ENCODE measurements at regions not wholly inside any gene's neighbourhood (a gene's known extent, or its start where the extent isn't known, plus 50 kb on each side); places are given as distances from the start of the nearest gene placed in this dataset.

DNA sequence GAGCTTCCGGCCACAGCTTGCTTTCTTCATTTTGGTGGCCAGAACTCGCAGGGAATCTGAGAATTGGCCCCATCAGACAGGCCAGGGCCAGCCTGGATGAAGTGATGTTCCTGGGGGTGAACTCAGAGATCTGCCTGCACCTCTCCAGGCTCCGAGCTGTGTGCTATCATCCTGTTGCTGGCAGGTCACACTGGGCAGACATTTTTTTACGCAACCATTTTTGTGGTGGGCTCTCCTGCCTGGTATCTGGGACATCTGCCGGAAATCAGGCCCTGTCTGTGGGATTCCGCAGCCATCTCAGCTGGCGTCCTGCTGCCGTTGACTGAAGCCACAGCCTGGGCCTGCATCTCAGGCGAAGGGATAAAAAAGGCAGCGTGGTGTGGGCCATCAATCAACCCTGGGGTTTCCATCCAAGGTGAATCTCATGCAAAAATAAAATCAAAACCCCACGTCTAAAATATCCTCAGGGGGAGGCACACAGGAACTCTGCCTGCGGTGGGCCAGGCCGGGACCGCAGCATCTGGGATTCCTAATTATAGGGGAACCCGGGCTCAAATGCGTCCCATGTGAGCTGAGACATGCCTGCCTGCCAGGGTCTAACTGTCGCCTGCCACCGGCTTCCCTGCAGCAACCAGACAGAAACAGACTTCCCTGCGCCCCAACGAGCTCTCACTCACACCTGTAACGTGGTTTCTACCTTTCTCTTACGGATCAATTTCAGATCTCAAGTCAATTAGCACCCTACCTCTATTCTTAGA, 174.3 kb downstream of the SYK start:
- intact Hi-C loops (cut with DNase I), result no loop called here
- ATAC-seq (no peak), DNase-seq (no peak)

DNA sequence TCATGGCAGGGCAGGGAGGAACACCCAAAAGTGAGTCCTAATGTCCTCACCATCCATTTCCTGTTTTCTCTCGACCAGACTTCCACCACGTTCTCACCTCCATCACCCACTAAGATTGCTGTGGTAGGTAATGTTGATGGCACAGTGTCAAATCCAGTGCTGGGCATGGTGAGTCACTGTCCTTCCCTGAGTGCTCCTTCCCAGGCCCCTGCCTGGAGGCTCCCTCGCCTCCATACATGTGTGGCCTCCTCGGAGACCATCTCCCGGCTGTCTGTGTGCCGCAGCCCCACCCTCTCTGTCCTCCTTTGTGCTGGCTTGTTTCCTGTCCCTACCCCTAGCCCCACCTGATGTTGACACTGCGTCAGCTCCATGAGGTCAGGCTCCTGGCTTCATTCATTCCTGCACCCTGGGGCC, 177.5 kb downstream of the SYK start:
- DNase-seq (no peak), ATAC-seq (no peak)
- intact Hi-C loops (cut with DNase I), result no loop called here

DNA sequence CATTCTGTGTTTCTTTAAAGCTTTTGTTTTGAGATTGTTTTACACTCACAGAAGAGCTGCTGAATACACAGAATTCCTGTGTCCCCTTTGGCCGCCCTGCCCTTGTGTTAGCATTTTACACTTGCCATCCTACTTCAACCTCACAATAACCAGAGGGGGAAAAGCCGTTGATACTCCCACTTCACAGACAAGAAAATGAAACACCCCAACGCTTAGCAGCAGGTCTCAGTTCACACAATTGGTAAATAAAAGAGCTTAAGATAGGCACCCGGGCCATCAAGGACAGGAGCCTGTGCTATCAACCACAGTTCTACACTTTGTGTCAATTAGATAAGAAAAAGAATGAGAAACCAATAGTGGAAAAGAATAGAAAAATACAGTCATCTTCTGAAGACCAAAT, 178.0 kb downstream of the SYK start:
- intact Hi-C loops (cut with DNase I), result no loop called here
- no peak for ATAC-seq
- no peak for DNase-seq

DNA sequence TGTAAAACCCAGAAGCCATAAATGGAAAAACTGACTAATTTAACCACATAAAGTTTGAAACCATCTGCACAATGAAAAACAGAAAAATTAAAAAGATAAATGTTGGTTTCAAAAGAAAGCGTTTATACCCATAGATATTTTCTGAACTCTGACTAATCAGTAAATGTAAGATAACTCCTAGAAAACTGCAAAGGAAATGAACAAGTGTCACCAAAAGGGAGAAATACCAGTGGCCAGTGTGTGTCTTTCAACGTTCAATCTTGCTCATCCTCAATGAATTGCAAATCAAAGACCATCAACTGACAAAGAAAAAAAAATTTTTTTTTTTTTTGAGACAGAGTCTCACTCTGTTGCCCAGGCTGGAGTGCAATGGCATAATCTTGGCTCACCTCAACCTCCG, 180.1 kb downstream of the SYK start:
- intact Hi-C loops (cut with DNase I), result no loop called here
- DNase-seq (no peak), ATAC-seq (no peak)

DNA sequence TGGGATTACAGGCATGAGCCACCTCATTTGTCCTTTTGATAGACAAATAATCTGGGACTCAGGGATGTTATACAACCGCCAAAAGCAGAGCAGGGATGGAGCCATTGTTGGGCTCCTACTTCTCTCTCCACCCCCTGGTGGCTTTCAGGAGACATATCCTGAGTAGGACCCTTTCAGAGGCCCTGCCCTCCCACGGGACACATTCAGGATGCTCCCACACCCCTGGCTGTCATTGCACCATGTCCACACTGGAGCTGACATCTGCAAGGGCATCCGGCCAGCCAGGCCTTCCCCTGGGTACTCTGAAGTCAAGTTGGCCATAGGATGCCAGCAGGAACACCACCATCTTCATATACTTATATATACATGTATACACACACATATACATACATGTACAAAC, 181.8 kb downstream of the SYK start:
- no peak for ATAC-seq
- intact Hi-C loops (cut with DNase I), result no loop called here

DNA sequence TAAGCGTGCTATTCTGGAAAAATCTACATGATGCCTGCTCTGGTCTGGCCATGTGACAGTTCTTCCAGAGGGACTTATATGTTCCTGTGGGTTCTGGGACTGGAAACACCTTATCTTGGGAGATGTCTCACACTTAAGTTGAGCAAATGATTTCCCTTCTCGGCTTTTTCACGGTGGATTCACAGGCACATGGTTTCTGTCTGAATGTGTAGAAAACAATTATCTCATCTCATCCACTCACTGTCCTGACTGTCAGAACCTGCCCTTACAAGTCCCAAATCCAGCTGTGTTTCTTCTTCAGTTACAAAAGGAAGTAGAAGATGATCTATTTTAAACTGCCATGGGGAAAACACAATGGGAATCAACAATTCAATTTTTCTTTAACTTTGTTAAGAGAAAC, 184.0 kb downstream of the SYK start:
- no peak for DNase-seq
- no peak for ATAC-seq
- intact Hi-C loops (cut with DNase I), result no loop called here

More for the DNA sequence above, 181.8 kb downstream of the SYK start:
- no peak for DNase-seq

DNA sequence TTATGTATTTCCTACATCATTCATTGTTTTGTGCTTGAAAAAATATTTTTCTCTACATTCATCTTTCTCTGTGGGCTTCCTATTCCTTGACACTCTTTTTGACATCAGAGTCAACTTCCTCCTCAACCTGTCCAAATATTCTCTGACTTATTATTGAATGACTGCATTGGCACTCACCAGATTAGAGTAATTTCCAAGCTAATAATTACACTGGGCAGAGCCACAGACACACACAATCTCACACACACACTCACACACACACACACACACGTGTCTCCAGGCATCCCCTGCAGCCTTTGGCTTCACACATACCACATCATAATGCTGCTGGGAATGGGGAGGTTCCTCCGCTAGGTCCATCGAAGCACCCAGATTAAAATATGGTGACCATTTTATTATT, 184.5 kb downstream of the SYK start:
- DNase-seq (no peak), ATAC-seq (no peak)
- intact Hi-C loops (cut with DNase I), result no loop called here

DNA sequence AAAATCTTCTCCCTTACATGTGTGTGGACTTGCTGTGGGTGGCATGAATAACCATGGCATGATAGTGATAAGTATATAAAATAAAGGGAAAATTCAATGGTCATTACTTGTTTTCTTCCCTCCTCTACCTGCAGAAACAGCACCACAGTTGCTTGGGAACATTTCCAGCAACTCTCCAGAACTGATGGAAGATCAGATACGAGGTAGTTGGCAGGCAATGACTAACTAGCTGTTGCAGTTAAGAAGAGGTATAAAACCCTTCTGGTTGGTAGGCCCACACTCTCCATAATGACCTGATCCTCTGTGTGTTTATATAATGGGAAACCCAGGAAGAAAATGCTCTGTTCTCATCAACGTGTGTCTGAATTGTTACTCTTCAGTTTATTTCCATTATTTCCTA, 185.9 kb downstream of the SYK start:
- ATAC-seq (no peak), DNase-seq (no peak)
- intact Hi-C loops (cut with DNase I), result no loop called here

DNA sequence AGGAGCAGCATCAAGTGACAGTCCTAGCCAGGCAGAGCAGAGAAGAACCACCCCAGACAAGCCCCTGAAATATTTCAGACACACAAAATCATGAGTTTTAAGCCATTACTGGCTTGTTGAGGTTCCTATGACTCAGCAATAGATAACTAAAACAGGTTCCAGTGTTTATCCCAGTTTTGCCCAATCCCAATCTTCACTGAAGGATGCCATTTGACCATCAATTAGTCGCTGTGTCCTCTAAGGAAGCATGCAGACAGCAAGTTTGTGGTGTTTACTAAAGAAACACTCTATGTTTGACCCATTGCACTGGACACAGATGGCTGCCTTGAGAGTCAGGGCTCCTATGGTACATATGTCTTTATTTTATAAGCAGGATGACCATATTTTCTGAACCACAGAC, 186.7 kb downstream of the SYK start:
- DNase-seq, result no peak
- intact Hi-C loops (cut with DNase I), result no loop called here

DNA sequence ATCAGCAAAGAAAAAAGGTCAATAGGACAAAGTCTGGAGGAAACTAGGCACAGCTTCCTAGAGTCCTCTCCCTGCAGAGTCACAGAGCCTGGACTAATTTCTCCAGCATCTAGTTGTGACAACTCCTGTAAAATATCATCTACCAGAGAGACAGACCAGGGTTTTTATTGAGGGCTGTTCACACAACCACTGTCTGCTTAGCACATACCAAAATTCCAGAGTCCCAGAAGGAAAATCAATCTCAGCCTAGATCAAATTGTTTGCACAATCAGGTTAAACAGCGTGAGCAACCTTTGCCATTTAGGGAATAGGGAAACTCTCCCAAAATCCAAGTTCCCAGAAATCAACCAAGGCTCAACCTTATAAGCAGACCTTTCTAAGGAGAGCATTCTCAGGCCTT, 190.3 kb downstream of the SYK start:
- intact Hi-C loops (cut with DNase I), result no loop called here
- DNase-seq (no peak), ATAC-seq (no peak)

More for the DNA sequence above, 186.7 kb downstream of the SYK start:
- ATAC-seq, result no peak

DNA sequence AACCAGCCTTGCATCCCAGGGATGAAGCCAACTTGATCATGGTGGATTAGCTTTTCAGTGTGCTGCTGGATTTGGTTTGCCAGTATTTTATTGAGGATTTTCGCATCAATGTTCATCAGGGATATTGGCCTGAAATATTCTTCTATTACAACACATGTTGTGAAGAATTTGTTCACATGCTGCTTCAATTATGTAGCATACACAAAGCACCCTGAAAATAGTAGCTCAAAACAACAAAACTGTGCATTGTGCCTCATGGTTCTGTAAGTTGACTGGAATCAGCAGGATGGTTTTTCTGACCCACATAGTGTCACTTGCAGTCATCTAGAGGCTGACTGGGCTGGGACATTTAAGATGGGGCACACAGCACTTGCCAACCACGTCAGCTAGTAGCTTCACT, 193.9 kb downstream of the SYK start:
- DNase-seq (no peak), ATAC-seq (no peak)
- intact Hi-C loops (cut with DNase I), result no loop called here

DNA sequence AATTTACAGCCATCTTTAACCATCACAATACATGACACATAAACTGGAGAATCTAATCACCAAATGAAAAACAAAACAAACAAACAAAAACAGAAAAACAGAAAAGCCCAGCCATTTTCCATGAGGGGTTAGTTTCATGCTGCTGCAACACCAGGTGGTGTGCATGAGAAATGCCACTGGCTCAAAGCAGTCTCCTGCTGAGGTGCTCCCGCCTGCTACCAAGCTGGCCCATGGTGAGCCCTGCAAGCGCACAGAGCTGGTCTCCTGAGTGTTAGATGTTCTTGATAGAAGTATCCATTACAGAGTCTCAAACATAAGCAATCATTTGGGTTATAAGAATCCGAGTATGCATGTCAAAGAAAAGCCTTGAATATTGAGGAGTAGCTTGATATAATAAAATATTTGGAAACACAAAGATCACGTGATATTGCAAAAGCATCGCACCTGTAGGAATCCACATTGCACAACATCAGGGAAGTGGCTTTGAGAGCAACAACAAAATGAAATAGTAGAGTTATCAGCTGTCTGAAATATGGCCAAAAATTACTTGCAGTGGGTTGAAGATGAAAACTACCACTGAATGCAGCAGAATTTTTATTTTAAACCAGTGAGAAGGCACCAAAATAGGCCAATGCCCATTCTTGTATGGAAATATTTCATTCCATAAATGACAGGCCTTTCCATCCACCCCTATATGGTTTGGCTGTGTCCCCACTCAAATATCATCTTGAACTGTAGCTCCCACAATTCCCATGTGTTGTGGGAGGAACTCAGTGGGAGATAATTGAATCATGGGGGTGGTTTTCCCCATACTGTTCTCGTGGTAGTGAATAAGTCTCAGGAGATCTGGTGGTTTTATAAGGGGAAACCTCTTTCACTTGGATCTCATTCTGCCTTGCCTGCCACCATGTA, 194.8 kb downstream of the SYK start:
- intact Hi-C loops (cut with DNase I), result no loop called here
- ATAC-seq, result no peak
- DNase-seq, result no peak

DNA sequence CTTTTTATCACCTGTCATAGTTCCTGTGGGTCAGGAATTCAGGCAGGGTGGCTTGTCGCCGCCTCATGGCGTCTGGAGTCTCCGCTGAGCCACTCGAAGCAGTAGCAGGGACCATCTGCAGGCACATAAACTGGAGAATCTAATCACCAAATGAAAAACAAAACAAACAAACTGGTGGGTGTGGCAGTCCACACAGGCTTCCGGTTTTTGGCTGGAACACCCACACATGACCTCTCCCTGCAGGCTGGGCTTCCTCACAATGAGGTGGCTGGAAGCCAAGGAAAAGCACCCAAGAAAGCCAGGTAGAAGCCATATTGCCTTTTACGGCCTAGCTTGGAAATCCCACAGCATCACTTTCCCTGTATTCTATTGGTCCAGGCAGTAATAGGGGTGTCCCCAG, 197.0 kb downstream of the SYK start:
- intact Hi-C loops (cut with DNase I), result no loop called here
- DNase-seq (no peak), ATAC-seq (no peak)

DNA sequence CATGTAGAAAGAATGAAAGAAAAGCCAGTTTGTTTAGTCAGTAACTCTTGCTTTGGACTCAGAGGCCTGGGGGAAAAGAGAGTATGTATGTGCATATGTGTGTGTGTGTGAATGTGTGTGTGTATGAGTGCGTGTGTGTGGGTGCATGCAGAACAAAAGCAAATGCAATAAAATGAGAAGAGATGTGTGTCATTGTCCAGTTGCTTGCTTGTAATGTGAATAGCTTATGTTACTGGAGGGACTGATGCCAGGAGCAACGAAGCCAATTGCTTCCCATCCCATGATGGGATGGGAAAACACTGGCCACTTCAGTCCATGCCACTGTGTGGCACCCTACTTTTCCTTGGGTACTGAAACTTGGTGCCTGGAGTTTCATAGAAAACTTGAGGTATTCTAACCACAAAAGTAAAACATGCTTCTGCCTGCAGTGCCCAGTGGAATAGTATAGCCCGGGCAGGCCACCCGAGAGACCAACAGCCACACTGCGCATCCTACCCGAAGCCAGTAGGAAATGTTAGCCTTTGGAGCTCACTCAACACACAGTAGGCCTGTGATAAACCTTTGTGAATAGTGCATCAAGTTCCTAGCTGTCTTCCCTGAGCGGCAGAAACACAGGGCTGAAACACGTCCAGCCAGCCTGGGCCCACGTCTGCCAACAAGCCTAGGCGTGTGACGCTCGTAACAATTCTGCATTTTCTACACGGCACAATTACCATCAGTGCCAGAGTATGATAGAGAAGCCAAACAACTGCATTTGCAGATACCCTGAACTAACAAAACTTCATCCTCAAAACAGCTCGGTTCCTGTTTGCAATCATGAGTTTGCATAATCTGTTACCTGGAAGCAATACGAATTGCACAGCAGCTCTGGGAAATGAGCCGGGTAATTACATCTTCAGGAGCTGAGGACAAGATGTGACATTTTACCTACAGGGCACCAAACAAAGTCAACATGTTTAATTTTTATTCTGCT, 198.1 kb downstream of the SYK start:
- intact Hi-C loops (cut with DNase I), result no loop called here
- DNase-seq, result no peak
- ATAC-seq, result no peak

DNA sequence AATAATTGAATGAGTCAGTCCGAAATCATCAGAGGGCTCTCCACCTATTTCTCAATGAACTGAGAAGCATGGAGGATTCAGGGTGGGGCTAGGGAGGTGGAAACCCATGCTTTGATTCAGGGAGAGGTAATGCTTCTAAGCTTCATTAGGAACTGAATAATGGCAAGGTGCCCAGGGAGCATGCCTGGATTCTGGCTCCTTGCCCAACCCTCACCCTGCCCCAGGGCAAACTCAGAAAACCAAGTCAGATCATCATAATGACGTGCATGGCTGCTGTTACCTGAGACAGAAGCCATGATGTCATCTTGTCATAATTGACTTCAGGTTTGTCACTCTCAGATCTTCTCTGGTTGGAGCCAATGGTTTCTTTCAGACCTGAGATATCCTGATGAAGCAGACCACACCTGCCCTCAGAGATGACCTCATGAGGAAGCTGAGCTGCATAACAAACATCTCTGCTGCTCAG, 199.6 kb downstream of the SYK start:
- DNase-seq (no peak), ATAC-seq (peak in 1 of 2 donors; percentile 91)
- intact Hi-C loops (cut with DNase I), result no loop called here

DNA sequence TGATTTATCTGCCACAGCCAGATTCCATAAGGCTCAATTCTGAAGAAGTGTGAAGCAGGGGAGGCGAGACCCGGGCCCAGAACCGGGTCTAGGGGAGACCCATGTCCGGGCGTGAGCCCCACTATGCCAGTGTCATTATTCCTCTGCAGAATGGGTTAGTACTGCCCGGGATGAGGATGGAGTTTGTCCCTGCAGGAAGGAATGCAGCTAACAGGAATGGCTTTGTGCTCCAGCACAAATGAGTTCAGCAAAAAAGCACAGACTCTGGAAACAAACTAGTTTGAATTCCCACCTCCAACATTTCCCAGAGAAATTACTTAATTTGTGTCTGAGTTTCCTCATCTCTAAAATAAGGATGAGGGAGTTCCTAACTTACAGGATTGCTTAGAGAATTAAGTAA, 202.9 kb downstream of the SYK start:
- no peak for DNase-seq
- intact Hi-C loops (cut with DNase I), result no loop called here
- no peak for ATAC-seq

DNA sequence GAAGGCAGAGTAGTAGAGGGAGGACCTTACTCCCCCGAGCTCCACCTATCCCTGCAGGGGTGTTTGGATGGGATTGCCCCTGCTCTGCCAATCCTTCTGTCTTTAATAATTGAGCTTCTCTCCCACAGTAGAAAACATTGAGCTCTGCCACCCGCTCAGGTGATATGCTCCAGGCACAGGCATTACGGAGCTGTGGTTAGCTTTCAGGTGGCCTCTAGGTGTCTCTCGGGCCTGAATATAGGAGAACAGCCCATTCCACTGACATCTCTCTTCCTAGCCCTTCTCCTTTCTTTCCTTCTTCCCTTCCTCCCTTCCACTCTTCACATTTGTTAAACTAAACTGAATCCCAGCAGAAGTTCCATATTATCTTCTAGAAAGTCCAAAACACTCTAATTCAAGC, 203.4 kb downstream of the SYK start:
- intact Hi-C loops (cut with DNase I), result no loop called here
- ATAC-seq, result no peak
- DNase-seq, result no peak

DNA sequence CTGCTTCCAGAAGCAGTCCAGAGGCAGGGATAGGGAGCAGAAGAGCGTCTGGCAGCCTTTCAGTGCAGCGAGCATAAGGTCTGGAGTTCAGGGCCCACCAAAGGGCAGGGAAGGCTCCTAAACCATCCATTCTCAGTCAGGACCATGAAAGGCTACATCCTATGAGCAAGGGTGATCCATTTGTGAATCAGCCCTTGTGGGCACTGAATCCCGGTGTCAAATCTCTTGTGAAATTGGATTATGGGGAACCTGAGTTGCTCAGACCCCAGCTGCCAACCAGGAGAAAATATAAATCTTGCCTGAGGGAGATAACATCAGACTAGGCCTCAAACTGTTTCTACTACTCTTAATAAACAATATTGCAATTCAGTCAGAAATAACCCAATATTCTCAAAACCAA, 204.4 kb downstream of the SYK start:
- DNase-seq, result no peak
- intact Hi-C loops (cut with DNase I), result no loop called here
- ATAC-seq, result no peak

DNA sequence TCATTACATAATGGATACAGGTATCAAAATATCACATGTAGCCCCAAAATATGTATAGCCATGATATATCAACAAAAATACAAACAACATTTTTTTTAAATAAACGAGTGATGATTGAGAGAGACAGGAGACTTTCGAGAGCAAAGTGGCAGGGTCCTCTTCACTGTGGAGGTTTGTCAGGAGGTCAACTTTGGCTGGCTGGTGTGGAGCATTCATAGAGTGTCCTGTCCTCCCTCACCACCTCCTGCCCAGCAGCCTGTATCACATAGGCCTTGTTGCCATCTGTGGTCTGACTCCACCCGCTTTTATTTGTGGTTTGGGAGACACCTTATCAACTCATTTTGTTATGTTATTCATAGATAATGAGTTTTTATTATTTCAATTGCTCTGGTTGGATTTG, 206.9 kb downstream of the SYK start:
- ATAC-seq, result no peak
- no peak for DNase-seq
- intact Hi-C loops (cut with DNase I), result no loop called here

DNA sequence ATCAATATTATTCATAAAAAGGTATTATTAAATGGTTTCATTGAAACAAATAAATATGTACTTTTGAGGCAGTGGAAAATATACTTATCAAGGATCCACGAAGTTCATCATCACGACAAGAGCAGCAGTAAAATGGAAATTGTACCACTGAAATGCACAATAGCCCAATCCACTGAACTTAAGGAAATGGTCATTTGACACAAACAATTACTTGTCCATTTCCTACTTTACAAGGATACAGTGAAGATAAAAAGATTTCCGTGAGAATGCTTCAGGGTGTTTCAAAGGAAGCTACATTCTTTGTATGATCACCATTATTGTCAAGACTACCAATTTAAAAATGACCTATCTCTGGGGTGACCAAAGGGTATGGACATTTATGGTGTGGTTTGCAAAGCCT, 210.3 kb downstream of the SYK start:
- DNase-seq, result no peak
- intact Hi-C loops (cut with DNase I), result no loop called here

More for the DNA sequence above, 210.3 kb downstream of the SYK start:
- no peak for ATAC-seq

Measured in left cardiac atrium (tissue), 4 donors.